Ecto neural progenitor cell (in vitro differentiated cells): ENCODE measurements at regions not wholly inside any gene's neighbourhood (a gene's known extent, or its start where the extent isn't known, plus 50 kb on each side); places are given as distances from the start of the nearest gene placed in this dataset.
"Not testable (repeated sequence)": the region's sequence is repeated elsewhere in the genome, so short reads cannot be mapped to it uniquely, and the experiment has no call there.

Experiments used
- DNase-seq: peaks from one replicate; pipeline ENCODE4 v3.0.0-alpha.2; 2018; ENCODE audit warnings: low spot score

DNA sequence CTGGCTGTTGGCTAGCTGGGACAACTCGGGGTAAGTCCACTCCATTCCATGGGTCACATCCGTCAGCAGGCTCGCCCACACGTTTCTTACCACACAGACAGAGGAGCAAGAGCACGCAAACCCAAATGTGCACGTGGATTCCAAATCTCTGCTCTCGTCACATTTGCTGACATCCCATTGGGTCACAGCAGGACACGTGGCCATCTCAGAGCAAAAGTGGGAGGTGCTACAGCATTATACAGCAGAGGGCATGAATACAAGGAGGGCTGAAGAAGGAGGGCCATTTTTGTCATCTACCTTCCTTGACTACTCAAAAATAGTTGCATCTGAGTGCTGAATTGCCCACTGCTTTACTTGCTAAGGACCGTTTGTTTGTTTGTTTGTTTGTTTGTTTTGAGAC, 84.7 kb downstream of the RBBP6 start:
- no peak for DNase-seq

DNA sequence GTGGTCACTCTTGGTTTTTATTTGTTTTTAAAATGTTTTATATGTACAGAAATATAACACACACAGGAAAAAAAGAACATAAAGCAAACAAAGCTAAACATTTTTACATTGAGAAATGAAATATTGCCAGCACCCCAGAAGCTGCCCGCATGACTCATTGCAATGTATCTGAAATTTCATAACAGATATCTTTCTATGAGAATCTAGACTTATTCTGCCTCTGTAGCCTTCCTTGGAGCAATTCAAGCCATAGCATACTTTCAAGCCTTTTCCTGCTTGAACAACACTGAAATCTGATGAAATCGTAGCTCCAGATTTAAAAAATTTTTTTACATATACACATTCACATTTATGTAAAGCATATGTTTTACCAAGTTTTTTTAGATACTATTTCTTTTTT, 86.9 kb downstream of the RBBP6 start:
- no peak for DNase-seq

GRCh38 chr16:24634919-24635318, 94.5 kb upstream of the TNRC6A start:
- no peak for DNase-seq

DNA sequence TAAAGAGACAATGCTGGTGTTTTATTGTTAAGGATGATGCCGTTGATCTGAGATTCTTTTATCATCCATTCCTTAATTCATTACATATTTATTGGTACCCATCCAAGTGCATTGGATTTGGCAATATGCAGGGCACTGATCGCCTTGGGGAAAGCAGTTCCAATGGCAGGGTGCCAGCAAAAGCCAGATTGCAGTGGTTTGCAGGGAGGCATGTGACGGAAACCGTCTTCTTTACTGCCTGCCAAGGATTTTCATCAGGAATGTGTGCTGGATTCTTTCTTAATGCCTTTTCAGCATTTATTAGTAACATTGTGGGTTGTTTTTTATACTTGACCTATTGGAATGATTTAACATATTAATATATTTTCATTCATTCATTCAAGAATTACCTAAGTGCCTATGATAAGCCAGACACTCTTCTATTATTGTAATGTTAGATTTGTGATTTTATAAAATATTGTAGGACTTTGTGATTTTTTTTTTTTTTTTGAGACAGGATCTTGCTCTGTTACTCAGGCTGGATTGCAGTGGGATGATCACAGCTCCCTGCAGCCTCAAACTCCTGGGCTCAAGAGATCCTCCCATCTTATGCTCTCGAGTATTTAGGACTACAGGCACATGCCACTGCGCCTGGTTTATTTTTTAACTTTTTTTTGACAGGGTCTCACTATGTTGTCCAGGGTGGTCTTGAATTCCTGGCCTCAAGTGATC, 93.4 kb upstream of the TNRC6A start:
- no peak for DNase-seq

GRCh38 chr16:24639769-24640168, 89.7 kb upstream of the TNRC6A start:
- DNase-seq, result no peak

DNA sequence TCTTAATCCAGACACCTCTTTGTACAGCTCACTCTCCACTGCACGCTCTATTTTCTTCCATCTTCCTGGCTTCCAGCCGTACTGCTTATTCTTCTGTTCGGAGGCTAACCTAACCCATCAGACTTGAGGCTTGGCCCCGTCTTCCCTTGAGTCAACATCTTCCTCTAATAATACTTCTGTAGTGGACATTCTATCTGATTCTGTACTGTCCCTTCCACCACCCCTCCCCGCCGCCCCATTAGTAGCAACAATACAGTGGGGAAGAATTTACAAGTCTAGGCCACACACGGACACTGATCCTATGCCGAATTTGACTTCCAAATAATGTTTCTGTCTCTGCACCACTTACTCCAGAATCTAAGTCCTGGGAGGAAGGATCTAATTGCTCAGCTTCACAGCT, 86.0 kb upstream of the TNRC6A start:
- DNase-seq, result no peak

DNA sequence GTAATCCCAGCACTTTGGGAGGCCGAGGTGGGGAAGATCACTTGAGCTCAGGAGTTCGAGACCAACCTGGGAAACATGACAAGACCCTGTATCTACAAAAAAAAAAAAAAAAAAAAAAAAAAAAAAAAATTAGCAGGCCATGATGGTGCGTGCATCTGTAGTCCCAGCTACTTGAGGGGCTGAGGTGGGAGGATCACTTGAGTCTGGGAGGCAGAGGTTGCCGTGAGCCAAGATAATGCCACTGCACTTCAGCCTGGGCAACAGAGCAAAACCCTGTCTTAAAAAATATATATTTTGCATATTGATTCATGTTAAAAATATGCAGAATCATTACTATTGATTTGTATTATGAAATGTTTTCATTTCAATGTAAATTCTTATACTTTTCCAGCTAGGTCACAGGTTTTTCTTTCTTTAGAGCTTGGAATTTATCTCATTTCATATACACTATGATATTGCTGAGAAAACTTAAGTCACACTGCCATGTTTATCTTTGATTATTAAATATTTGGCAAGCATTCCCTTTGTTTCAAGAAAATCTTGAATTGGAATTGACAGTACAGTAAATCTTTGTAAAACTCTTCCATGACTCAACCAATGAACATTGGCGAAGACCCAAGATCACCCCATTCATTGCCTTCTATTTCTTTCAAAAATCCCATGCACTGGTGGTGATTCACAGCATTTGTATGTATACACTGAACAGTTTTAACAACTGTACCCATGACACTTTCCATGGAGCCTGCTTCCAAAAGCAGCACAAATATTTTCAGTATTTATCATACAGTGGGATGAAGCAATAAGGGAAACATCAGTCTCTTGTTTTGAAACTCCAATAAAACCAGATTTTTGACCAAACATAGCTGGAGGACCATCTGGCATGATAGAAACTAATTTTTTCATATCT, 83.5 kb upstream of the TNRC6A start:
- no peak for DNase-seq

DNA sequence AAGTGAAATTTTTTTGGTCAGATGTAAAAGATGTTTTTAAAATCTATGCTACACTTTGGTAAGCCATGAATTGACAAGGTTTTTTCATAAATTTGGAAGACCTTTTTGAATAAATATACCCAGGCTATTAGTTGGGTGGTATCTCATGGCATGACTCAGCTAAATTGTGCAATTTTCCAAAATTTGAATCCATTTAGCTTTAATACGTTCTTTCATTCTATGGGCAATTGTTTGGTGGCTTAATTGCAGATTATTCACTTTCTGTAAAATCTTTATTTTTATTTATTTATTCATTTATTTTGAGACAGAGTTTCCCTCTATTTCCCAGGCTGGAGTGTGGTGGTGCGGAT, 82.8 kb upstream of the TNRC6A start:
- no peak for DNase-seq

DNA sequence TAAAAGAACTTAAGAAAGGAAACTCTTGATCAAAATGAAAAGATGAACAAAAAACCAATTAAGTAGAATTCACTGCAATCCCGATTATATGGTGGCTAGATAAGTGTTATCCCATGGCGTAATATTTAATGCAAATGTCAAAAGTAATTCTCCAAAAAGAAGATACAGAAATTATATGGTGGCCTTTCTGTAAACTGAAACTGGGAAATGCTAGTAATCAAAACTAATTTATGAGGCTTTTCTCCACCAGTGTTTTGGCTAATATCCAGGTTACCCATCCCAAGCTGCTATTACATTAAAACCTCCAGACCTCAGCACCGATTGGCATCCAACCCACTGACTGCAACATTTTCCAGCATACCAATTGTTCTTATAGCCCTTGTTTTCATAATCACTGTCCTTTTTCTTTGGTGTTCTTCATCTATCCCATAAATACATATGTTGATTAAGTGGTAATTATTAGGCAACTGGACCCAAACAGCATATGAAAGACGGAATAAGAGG, 77.2 kb upstream of the TNRC6A start:
- DNase-seq, result no peak

DNA sequence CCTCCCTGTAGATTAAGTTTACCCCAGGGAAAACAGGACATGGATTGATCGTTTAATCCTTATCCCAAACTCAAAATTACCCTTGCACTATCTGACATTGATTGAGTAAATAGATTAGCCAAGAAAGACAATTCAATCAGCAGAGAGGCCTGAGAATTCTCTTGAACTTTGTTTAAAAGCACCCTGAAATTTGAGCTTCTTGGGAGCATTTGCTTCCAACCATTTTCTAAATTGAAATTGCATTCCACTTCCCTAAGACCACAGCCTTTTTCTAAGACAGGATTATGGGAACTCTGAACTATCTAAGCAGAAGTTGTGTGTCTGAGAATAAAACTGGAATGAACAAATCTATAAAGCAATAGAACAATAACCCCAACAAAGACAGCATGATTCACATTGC, 76.6 kb upstream of the TNRC6A start:
- no peak for DNase-seq

- DNase-seq, result no peak
These were observed 75.7 kb upstream of the TNRC6A start for GRCh38 chr16:24653725-24654124.

DNA sequence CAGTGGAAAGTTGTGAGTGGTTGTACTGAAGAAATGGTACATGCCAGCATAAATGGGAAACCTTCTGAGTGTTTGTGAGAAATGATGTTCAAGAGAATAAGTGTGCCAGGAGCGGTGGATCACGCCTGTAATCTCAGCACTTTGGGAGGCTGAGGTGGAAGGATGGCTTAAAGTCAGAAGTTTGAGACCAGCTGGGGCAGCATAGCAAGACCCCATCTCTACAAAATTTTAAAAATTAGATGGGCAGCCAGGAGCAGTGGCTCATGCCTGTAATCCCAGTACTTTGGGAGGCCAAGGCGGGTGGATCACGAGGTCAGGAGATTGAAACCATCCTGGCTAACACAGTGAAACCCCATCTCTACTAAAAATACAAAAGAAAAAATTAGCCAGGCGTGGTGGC, 63.5 kb upstream of the TNRC6A start:
- not testable (repeated sequence) for DNase-seq

- no peak for DNase-seq
These were observed 62.1 kb upstream of the TNRC6A start for GRCh38 chr16:24667244-24667764.

DNA sequence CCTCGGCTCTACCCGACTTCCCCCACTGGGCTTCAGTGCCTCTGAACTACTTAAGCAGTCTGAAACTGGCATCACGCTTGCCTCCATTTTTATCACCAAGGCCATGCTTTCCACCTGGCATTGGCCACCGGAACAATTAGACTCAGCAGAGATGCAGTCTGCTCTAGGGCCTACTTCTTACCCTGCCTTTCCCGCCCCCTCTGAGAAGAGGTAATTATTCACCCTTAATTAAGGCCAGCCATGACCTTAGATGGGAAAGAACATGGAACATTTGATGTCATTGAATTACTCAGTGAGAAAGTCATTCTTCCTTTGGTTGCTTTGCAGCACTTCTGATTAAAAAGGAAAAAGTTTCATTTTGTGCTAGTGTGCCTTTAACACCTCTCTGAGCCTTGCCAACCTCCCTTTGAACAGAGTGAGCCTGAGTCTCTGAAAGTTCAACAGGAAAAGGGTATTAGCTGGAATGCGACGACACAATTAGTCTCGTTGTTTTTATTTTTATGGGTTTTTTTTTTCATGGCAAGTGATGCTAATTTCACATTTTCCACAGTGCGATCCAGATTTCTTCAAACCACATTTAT, 60.9 kb upstream of the TNRC6A start:
- DNase-seq, result no peak

- DNase-seq, result peak; percentile 61
These were observed 58.6 kb upstream of the TNRC6A start for GRCh38 chr16:24670623-24671454.

DNA sequence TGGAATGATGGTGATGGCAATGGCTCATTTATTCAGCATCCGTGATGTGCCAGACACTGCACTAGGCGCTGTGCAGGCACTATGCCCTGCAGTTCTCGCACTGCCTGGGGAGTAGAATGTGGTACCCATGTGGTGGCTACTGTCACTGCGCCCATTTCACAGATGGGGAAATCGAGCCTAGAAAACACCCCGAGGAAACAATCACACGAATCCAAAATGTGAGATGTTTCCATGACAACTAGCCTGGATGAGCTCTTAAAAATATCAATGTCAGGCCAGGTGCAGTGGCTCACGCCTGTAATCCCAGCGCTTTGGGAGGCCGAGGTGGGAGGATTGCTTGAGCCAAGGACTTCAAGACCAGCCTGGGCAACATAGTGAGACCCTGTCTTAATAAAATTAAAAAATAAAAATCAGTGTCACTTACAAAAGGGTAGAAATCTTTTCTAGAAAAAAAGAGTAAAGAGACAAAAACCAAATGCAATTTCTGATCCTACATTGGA, 57.9 kb upstream of the TNRC6A start:
- DNase-seq, result no peak

GRCh38 chr16:24673155-24673554, 56.3 kb upstream of the TNRC6A start:
- DNase-seq, result no peak

GRCh38 chr16:24674877-24675276, 54.6 kb upstream of the TNRC6A start:
- DNase-seq, result no peak

DNA sequence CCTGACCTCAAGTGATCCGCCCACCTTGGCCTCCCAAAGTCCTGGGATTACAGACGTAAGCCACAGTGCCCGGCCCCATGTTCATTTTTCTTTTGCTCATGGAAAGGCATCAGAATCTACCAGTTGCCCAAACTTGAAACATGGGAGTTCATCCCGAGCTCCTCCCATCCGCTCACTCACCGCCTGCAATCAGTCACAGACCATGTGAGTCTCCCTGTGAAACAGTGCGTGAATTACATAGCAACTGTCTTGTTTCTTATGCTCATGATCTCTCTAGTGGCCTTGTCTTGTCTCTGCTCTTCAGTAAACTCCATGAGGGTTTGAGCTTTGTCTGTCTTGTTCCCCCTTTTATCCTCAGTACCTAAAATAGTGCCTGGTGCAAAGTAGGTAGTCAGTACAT, 52.1 kb upstream of the TNRC6A start:
- DNase-seq, result no peak
